Type B pancreatic cell (in vitro differentiated cells): ENCODE measurements at regions not wholly inside any gene's neighbourhood (a gene's known extent, or its start where the extent isn't known, plus 50 kb on each side); places are given as distances from the start of the nearest gene placed in this dataset.
"Not testable (repeated sequence)": the region's sequence is repeated elsewhere in the genome, so short reads cannot be mapped to it uniquely, and the experiment has no call there.

Experiments used
- DNase-seq: peaks from one replicate; pipeline ENCODE4 v3.0.0; 2021; ENCODE audit warnings: mixed read lengths; ENCODE audit not compliant: unreplicated experiment; ENCODE audit errors: extremely low spot score
- H3K27ac Mint-ChIP-seq: 2 replicates; pipeline ENCODE4 v1.8.0; 2021; ENCODE audit warnings: mild to moderate bottlenecking, mixed read lengths
- H3K27me3 Mint-ChIP-seq: 2 replicates; pipeline ENCODE4 v1.8.0; 2021; ENCODE audit warnings: mixed read lengths
- H3K36me3 Mint-ChIP-seq: 2 replicates; pipeline ENCODE4 v1.8.0; 2021; ENCODE audit warnings: mixed read lengths
- H3K4me1 Mint-ChIP-seq: one replicate; pipeline ENCODE4 v1.8.0; 2021; ENCODE audit warnings: mixed read lengths; ENCODE audit not compliant: unreplicated experiment
- H3K4me3 Mint-ChIP-seq: 2 replicates; pipeline ENCODE4 v1.8.0; 2021; ENCODE audit warnings: mild to moderate bottlenecking, mixed read lengths
- H3K9me3 Mint-ChIP-seq: 2 replicates; pipeline ENCODE4 v1.8.0; 2021; ENCODE audit warnings: mixed read lengths
- CTCF ChIP-seq: fragments of 200-600 bp; sonication (generic); conservative IDR thresholded peaks from 2 replicates; pipeline ENCODE4 v1.5.0; 2021; ENCODE audit warnings: antibody characterized with exemption, mild to moderate bottlenecking

DNA sequence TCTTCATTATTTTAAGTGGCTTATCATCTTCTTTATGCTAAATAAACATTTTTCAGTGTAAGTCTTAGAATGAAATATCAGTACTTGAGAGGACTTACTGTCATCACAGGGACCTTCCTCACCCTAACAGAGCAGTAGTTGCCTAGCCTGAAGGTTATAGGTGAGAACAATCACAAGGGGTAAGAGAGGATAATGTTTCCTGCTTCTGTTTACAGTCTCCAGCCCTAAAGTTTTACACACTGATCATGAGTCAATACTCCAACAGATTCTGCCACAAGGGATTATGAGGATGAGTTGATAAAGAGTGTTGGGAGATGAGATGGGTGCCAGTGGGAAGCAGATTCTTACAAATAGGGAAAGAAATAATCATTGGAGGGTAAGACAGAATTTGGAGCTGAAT is 265.1 kb upstream of the DAB2 start:
- H3K36me3 Mint-ChIP-seq: no peaks in the 10 kb centered on the region
- no peak for TF ChIP-seq CTCF
- no peak for DNase-seq
- H3K27ac Mint-ChIP-seq: no peak overlapping the region
- H3K4me1 Mint-ChIP-seq: no peaks in the 10 kb centered on the region
- H3K9me3 Mint-ChIP-seq: peaks cover 5% of the 10 kb centered on the region
- no peak overlapping the region for H3K4me3 Mint-ChIP-seq
- H3K27me3 Mint-ChIP-seq: peaks cover 3% of the 10 kb centered on the region

DNA sequence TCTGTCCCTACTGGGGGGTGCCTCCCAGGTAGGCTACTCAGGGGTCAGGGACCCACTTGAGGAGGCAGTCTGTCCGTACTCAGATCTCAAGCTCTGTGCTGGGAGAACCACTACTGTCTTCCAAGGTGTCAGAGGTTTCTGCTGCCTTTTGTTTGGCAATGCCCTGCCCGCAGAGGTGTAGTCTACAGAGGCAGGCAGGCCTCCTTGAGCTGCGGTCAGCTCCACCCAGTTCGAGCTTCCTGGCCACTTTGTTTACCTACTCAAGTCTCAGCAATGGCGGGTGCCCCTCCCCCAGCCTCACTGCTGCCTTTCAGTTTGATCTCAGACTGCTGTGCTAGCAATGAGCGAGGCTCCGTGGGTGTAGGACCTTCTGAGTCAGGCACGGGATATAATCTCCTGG is 263.1 kb upstream of the DAB2 start:
- H3K27ac Mint-ChIP-seq, H3K4me1 Mint-ChIP-seq, H3K27me3 Mint-ChIP-seq, H3K36me3 Mint-ChIP-seq, DNase-seq, H3K4me3 Mint-ChIP-seq, H3K9me3 Mint-ChIP-seq: not testable (repeated sequence)

DNA sequence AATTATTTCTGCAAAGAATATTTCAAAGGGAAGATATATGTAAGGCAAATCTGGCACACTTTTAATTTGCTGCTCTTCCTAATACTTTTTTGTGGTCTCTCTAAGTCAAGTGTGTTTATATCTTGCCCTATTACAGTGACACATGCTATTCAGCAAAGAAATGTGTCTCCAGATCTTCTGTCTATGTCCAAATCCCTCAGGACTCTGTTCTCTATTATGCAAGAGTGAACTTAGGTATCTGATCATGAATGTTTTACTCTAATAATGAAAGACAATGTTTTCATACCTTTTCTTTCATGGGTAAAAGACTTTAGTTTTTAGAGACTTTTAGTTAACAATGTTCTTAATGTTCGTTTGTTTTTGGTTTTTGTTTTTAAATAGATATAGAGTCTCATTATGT is 255.4 kb upstream of the DAB2 start:
- no peaks in the 10 kb centered on the region for H3K9me3 Mint-ChIP-seq

DNA sequence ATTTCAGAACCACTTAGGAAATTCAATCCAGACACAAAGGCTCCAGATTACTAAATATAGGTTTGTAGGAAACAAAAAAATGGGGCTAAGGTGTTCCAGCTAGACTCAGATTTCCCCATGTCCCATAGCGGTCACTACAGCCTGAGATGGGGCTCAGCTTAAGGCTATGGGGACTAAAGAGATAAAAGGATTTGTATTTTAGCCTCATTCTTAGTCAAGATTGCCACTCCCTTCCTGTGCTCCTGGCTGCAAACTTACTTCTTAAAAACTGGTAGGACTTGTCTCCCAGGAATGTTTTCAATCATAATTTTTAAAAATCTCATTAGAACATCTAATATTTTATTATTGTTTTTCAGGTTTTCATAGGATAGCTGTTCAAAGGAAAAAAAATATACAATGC is 253.8 kb upstream of the DAB2 start:
- no peak for TF ChIP-seq CTCF
- H3K4me1 Mint-ChIP-seq: peaks cover 9% of the 10 kb centered on the region
- H3K27ac Mint-ChIP-seq: peak overlapping the region; percentile 79
- no peak overlapping the region for H3K4me3 Mint-ChIP-seq
- H3K27me3 Mint-ChIP-seq: no peaks in the 10 kb centered on the region
- H3K9me3 Mint-ChIP-seq: no peaks in the 10 kb centered on the region
- no peak for DNase-seq
- H3K36me3 Mint-ChIP-seq: peaks cover 3% of the 10 kb centered on the region

More for the DNA sequence above, 255.4 kb upstream of the DAB2 start:
- peaks cover 9% of the 10 kb centered on the region for H3K4me1 Mint-ChIP-seq
- H3K27me3 Mint-ChIP-seq: no peaks in the 10 kb centered on the region
- H3K27ac Mint-ChIP-seq: peak overlapping the region; percentile 12
- no peak for TF ChIP-seq CTCF
- H3K36me3 Mint-ChIP-seq: peaks cover 3% of the 10 kb centered on the region
- no peak overlapping the region for H3K4me3 Mint-ChIP-seq
- no peak for DNase-seq

DNA sequence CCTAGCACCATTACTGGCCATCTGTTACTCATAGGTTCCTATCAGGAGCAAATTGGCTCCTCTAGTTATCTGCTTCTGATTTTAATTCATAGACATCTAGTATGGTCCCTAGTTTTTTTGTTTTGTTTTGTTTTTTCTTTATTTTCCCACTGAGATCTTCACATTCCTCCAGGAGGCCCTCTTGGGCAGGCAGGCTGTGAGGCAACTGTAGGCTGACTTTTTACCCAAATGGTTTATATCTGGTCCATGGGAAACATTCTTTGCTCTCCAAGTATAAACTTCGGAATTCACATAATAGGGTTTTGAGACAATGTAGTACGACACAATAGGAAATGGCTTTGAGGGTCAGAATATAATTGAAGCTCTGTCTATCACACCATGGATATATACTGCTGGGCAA is 250.9 kb upstream of the DAB2 start:
- H3K36me3 Mint-ChIP-seq: no peaks in the 10 kb centered on the region
- no peaks in the 10 kb centered on the region for H3K9me3 Mint-ChIP-seq
- TF ChIP-seq CTCF: no peak
- peaks cover 13% of the 10 kb centered on the region for H3K4me1 Mint-ChIP-seq
- no peak overlapping the region for H3K27ac Mint-ChIP-seq
- DNase-seq: no peak
- no peak overlapping the region for H3K4me3 Mint-ChIP-seq
- no peaks in the 10 kb centered on the region for H3K27me3 Mint-ChIP-seq

DNA sequence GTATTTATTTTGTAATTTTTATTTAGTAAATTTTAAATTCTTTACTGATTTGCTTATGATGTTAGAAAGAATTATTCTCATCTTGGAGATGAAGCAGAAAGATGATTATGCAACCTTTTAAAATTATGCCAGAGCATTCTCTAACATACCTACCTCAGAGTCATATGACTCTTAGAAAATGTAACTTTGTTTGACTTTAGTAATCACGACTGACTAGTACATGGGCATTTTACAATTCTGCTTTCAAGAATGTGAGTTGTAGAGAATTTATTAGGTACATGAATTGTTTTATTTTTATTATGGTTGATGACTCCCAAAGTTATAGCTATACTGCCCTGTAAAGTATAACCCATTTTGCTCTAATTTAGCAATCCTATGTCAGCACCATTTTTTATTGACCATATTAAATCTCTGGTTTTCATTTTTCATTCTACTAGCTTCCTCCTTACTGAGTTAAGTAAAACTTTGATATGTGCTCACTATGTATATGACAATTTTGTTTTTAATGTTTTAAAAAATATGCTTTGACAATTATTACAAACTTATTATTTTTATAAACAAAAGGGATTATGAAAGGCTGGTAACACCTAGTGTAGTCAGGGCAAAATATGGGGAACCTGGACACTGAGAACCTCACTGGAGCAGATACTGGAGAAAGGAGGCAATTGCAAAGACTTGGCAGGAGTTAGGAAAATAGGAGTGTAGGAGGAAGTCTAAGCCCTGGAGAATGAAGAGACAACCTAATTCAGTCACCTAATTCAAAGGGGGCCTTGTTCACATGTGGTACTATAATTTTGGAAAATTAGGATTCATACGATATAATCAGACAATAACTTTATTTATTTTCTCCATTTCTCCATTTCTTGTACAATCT is 249.7 kb upstream of the DAB2 start:
- TF ChIP-seq CTCF: no peak
- H3K36me3 Mint-ChIP-seq: no peaks in the 10 kb centered on the region

More for the DNA sequence above, 249.7 kb upstream of the DAB2 start:
- no peak overlapping the region for H3K27ac Mint-ChIP-seq
- DNase-seq: no peak
- H3K9me3 Mint-ChIP-seq: no peaks in the 10 kb centered on the region
- H3K4me3 Mint-ChIP-seq: no peak overlapping the region
- no peaks in the 10 kb centered on the region for H3K27me3 Mint-ChIP-seq
- H3K4me1 Mint-ChIP-seq: peaks cover 10% of the 10 kb centered on the region
